ENCODE measurements at regions not wholly inside any gene's neighbourhood (a gene's known extent, or its start where the extent isn't known, plus 50 kb on each side); places are given as distances from the start of the nearest gene placed in this dataset.
A peak's percentile ranks its signal among the peaks of the same experiment; 100 is the strongest.
"Not testable (repeated sequence)": the region's sequence is repeated elsewhere in the genome, so short reads cannot be mapped to it uniquely, and the experiment has no call there.

GRCh38 chr1:70490153-70490552, 79.1 kb downstream of the CTH start:
- in situ Hi-C loops (cut with HindIII; ENCODE audit: low pct_unique_long_range_greater_than_20kb, low sequenced_read_pairs): no loop called here
- TF ChIP-seq JUND (IDR thresholded peaks at IDR 0.05; ENCODE audit: low read depth): no peak
- DNase-seq (ENCODE audit: low read depth in 1 of 2, low spot score in 1 of 2): no peak

GRCh38 chr1:70495370-70495769, 84.3 kb downstream of the CTH start:
- DNase-seq (ENCODE audit: low read depth in 1 of 2, low spot score in 1 of 2): no peak
- no peak for TF ChIP-seq JUND (IDR thresholded peaks at IDR 0.05; ENCODE audit: low read depth)
- in situ Hi-C loops (cut with HindIII; ENCODE audit: low pct_unique_long_range_greater_than_20kb, low sequenced_read_pairs): no loop called here

- DNase-seq (ENCODE audit: low read depth in 1 of 2, low spot score in 1 of 2): no peak
- no peak for TF ChIP-seq JUND (IDR thresholded peaks at IDR 0.05; ENCODE audit: low read depth)
- in situ Hi-C loops (cut with HindIII; ENCODE audit: low pct_unique_long_range_greater_than_20kb, low sequenced_read_pairs): no loop called here
Observed at GRCh38 chr1:70496181-70496580, 85.1 kb downstream of the CTH start.

GRCh38 chr1:70497152-70497551, 86.1 kb downstream of the CTH start:
- TF ChIP-seq JUND (IDR thresholded peaks at IDR 0.05; ENCODE audit: low read depth): no peak
- no peak for DNase-seq (ENCODE audit: low read depth in 1 of 2, low spot score in 1 of 2)
- in situ Hi-C loops (cut with HindIII; ENCODE audit: low pct_unique_long_range_greater_than_20kb, low sequenced_read_pairs): no loop called here

GRCh38 chr1:70498666-70499065, 87.6 kb downstream of the CTH start:
- no peak for DNase-seq (ENCODE audit: low read depth in 1 of 2, low spot score in 1 of 2)

DNA sequence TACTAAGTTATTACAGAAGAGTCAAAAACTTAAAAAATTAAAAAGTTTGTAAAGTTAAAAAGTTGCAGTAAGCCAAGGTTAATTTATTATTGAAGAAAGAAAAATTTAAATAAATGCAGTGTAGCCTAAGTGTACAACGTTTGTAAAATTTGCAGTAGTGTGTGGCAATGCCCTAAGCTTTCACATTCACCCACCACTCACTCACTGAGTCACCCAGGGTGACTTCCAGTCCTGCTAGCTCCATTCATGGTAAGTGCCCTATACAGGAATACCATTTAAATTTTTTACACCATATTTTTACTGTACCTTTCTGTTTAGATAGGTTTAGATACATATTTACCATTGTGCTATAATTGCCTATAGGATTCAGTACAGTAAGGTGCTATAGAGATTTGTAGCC, 88.6 kb downstream of the CTH start:
- DNase-seq (ENCODE audit: low read depth in 1 of 2, low spot score in 1 of 2): no peak
- in situ Hi-C loops (cut with HindIII; ENCODE audit: low pct_unique_long_range_greater_than_20kb, low sequenced_read_pairs): no loop called here
- TF ChIP-seq JUND (IDR thresholded peaks at IDR 0.05; ENCODE audit: low read depth): no peak

More at GRCh38 chr1:70498666-70499065, 87.6 kb downstream of the CTH start:
- in situ Hi-C loops (cut with HindIII; ENCODE audit: low pct_unique_long_range_greater_than_20kb, low sequenced_read_pairs): no loop called here
- TF ChIP-seq JUND (IDR thresholded peaks at IDR 0.05; ENCODE audit: low read depth): no peak

DNA sequence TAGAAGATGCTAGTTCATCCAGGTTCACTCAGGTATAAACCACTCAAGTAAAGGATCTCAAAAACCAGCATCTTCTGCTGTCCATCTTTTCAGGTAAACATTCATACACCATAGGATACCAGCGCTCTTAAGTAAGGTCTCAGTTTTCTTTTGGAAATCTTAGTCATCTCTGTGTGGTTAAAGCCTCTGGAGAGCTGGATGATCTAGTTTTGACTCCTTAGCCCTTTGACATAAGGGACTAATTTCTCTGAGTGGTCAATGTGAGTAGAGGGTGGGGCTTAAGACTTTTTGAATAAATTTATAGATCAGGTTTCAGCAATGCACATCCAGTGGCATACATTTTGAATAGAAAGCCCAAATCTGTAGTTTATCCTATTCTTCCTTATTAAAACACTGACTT, 92.3 kb downstream of the CTH start:
- in situ Hi-C loops (cut with HindIII; ENCODE audit: low pct_unique_long_range_greater_than_20kb, low sequenced_read_pairs): no loop called here
- DNase-seq (ENCODE audit: low read depth in 1 of 2, low spot score in 1 of 2): peak in 1 of 2 experiments; percentile 11
- no peak for TF ChIP-seq JUND (IDR thresholded peaks at IDR 0.05; ENCODE audit: low read depth)

- in situ Hi-C loops (cut with HindIII; ENCODE audit: low pct_unique_long_range_greater_than_20kb, low sequenced_read_pairs): no loop called here
- TF ChIP-seq JUND (IDR thresholded peaks at IDR 0.05; ENCODE audit: low read depth): no peak
- DNase-seq (ENCODE audit: low read depth in 1 of 2, low spot score in 1 of 2): no peak
Observed at GRCh38 chr1:70504176-70504820, 93.2 kb downstream of the CTH start.

- DNase-seq (ENCODE audit: low read depth in 1 of 2, low spot score in 1 of 2): no peak
- TF ChIP-seq JUND (IDR thresholded peaks at IDR 0.05; ENCODE audit: low read depth): no peak
- in situ Hi-C loops (cut with HindIII; ENCODE audit: low pct_unique_long_range_greater_than_20kb, low sequenced_read_pairs): no loop called here
Observed at GRCh38 chr1:70504821-70505193, 93.7 kb downstream of the CTH start.

- in situ Hi-C loops (cut with HindIII; ENCODE audit: low pct_unique_long_range_greater_than_20kb, low sequenced_read_pairs); DNase-seq (ENCODE audit: low read depth in 1 of 2, low spot score in 1 of 2): not testable (repeated sequence)
Observed at GRCh38 chr1:70507991-70508390, 96.9 kb downstream of the CTH start.

DNA sequence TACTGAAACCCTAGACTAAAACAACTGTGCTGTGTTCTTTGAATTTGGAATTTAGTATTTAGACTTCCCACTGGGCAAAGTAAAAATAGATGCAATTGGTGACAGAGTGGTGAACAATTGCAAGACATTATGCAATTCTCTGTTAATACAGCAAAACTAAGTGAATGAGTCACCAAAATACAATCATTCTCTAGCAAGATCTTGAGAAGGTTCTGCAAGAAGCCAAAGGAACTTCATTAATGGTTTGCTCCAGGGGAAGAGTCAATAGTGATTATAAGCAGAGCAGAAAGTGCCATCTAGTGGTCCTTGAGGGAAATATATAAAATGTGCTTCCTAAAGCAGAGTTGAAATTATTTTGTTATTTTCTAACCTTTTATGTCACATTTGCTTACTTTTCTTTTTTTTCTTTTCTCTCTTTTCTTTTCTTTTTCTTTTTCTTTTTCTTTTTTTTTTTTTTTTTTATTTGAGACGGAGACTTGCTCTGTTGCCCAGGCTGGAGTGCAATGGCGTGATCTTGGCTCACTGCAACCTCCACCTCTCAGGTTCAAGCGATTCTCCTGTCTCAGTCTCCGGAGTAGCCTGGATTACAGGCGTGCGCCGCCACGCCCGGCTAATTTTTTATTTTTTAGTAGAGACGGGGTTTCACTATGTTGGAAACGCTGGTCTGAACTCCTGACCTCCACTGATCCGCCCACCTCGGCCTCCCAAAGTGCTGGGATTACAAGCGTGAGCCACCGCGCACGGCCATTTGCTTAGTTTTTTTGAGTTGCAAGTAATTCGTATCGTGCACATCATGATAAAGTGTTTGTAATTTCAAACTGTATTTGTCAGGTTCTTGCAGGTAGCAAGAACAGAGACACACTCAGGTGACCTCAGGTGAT, 99.2 kb downstream of the CTH start:
- DNase-seq (ENCODE audit: low read depth in 1 of 2, low spot score in 1 of 2): peak; percentile 24 to 74
- in situ Hi-C loops (cut with HindIII; ENCODE audit: low pct_unique_long_range_greater_than_20kb, low sequenced_read_pairs): no loop called here

GRCh38 chr1:70517444-70517843, 106.4 kb downstream of the CTH start:
- in situ Hi-C loops (cut with HindIII; ENCODE audit: low pct_unique_long_range_greater_than_20kb, low sequenced_read_pairs): no loop called here
- no peak for DNase-seq (ENCODE audit: low read depth in 1 of 2, low spot score in 1 of 2)
- TF ChIP-seq JUND (IDR thresholded peaks at IDR 0.05; ENCODE audit: low read depth): no peak

More for the DNA sequence above, 99.2 kb downstream of the CTH start:
- TF ChIP-seq JUND (IDR thresholded peaks at IDR 0.05; ENCODE audit: low read depth): no peak

- TF ChIP-seq JUND (IDR thresholded peaks at IDR 0.05; ENCODE audit: low read depth): no peak
- DNase-seq (ENCODE audit: low read depth in 1 of 2, low spot score in 1 of 2): no peak
- in situ Hi-C loops (cut with HindIII; ENCODE audit: low pct_unique_long_range_greater_than_20kb, low sequenced_read_pairs): no loop called here
Observed at GRCh38 chr1:70518106-70518505, 107.0 kb downstream of the CTH start.
